ENCODE measurements at regions not wholly inside any gene's neighbourhood (a gene's known extent, or its start where the extent isn't known, plus 50 kb on each side); places are given as distances from the start of the nearest gene placed in this dataset.

DNA sequence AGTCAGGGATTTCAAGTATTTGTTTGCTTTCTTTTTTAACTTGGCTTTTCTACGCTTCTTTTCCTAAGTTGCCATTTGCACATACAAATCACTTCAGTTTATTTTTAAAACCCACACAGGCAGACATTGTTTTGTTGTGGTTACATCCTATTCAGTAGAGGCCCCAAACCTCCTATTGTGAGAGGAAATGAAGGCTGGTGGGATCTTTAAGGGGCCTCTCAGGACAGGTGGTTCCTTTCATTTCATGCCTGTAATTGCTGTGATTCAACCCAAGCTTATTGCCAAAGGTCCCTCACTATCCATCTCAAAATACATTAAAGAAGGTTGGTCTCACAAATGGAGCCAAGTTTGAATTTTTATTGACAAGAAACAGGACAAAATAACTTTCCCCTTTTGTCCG lies 257.1 kb downstream of the ADAMTS20 start:
- no peak for DNase-seq

DNA sequence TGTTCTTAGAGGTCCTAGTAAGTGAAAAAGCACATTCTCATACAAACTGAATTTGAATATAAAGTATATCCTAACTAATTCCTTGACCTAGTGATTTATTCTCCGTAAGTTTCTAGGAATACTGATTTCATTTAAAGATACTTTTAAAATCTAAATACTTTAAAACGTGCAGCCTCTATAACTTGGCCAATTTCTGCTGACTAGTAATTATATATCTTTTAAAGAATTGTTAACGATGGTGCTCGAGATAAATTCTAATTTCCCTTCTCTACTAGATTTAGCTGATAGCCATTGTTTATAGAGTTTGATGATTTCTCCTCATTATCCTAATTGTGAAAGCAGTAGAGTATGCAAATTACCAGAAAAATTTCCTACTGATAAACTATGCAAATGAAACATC lies 257.9 kb downstream of the ADAMTS20 start:
- DNase-seq = no peak

DNA sequence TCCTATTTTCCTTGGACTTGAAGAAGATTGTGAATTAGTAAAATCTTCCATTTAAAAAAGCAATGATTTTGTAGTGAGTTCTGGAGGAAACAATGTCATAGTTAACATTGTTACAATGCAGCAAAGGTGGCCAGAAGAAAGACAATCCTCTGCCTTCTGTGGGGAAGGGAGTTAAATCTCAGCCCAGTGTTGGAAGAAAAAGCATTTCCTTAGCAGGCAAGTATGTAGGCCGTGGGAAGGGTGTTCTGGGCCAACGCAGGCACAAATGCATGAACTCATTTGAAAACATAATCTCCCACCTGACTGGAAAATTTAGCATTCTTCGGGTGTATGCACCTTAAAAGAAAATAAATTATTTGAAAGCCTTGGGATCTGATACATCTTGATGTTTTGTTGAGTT lies 258.6 kb downstream of the ADAMTS20 start:
- no peak for DNase-seq

DNA sequence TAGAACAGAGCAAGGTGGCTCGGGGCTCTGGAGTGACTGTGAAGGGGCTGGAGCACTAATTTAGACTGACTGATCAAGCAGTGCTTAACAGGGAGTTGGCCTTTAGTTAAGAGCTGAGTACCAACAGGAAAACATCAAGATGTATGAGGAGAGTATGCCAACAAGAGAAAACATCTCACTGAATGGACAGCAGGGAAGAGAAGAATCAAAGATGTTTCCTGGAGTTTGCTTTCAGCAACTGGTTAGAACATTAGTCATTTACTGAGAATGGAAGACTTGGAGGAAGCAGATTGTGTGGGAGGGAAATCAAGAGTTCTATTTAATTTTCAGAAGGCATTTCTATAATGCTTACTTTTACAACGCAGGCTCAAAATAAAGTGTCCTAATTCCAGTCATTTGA lies 259.3 kb downstream of the ADAMTS20 start:
- no peak for DNase-seq

DNA sequence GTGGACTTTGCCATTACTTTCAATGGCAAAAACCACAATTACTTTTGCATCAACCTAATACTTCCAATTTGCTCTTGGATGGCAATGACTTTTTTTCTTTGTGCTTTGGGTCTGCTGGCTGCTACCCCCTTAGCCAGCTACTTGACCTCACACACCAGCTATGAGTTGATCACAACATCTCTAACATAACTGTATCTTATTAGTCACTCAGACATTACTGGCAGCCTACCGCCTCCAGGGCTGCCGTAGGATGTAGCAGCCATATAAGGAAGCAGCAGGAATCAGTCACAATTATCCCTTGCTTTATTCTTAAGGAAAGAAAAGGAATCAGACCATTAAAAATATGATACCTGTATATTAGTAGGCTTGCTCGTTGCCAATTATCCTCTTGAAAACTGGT lies 260.5 kb downstream of the ADAMTS20 start:
- DNase-seq = no peak

DNA sequence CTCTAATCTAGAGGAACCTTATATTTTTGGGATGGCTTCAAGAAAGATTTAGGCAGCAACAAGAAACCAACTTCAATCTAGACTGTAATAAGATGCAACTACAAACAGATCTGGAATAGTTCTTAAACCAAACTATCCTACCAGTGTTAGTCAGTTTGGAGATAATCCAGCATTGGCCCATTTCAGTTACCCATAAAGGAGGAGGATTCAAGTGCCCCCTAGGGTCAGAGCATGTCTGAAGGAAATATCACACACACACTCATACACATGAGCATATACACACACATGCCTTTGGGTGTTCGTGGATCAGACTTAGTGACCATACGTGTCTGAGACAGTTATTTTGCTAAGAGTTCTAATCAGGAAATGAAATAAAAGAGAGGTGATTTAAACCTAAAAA lies 261.2 kb downstream of the ADAMTS20 start:
- no peak for DNase-seq

DNA sequence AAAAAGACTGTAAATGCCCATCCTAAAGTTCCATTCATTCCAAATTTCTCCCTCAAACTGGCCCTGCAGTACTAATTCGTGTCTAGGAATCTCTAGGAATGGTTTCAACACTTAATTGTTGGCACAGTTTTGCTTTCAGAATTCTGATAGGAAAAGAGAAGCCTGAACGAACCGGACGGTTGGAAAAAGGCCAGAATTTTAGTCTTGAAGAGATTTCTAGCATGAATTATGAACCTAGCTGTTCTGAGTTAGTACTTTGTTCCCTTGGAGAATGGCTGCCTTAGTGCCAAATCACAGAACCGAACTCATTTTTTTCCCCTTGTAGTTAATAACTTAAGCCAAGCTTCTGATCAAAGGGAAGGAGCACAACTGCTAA lies 262.6 kb downstream of the ADAMTS20 start:
- DNase-seq = no peak

DNA sequence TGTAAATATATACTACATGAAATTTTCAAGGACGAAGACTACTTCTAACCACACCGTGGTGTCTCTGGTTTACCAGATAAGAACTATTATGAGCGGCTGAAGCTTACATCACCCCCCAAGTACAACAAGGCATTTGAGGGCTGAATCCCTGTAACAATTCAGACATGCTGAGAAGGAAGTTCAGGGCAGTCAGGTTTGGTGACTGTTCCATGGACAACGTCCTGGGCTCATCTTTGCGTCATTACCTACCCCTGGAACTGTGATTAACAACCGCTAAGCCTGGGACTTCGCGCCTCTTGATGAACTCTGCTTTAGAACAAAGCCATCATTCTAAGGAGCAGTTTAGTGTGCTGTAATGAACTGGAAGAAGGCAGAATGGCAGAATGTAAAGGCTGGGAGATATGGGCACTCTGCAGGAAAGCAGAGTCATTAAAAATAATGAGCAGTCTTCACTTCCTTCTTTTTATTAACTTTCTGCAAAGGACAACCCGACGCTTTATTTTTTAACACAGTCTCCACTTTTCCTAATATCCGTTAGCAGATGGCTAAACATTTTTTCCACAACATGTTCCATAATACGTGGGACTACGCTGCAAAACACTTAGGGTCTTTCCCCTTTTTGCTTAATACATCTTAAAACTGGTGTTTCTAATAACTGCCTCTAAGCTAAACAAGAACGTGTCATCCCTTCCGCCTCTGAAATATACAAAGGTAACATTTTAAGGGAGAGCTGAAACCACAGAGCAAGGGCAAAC lies 263.2 kb downstream of the ADAMTS20 start:
- no peak for DNase-seq

DNA sequence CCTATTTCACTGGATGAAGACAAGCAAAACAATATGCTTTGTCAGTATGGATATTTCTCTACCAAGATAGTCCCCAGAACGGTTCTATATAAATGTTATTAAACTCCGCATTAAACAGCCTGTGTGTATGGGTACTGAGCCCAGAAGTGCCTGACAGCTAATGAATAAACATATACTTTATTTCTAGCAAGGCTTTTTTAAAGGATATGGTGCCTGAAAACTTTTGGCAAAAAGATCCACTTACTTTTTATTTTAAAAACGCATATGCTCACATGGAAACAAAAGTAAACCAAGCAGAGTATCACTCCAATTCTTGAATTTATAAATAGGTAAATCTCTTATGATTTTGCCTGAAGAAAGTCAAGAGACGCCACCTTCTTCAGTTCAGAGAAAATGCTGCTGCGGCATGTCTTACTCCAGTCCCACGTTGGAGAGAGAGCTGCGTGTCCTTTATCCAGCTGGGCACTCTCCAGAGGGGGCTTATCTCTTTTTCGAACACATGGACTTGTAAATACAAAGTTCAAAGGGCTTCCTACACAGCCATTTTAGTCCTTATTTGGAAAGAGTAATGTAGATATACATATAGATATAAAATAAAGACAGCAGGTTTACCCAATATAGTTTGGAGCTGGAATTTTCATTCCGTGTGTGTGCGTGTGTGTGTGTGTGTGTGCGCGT lies 264.2 kb downstream of the ADAMTS20 start:
- no peak for DNase-seq

DNA sequence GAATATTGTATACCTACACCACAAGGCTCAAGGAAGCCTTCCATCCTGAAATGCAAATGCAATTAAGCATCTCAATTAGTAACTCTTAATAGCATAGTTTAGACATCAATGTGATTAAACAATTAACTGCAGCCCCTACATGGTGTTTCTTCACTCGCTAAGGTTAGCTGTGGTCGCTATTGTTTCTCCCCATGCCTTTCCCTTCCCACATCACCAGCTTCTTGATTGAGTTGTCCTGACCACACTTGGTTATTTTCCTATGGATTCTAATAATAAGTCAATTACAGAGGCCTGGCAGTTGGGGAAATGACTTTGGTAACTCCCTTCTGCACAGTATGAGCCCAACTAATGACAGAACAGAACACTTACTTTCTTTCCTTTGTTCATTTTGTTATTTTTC lies 265.0 kb downstream of the ADAMTS20 start:
- DNase-seq = no peak

DNA sequence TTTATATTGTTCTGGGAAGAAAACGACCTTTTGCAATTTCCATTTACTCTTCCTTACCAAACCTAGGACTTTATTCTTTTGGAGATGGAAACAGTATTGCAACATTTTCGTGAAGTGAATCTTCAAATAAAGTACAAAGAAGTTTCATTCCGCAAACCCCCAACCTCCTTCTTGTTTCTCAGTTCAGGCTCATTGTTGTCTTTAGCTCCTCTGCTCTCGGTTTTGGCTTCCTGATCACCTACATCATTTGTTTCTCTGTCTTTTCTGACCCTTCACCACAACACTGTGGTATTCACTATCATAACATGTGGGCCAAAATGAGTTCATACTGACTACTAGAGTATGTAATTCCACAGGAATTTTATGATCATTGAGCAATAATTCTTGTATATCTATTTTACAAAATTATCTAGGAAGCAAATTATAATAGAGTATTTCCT lies 266.8 kb downstream of the ADAMTS20 start:
- no peak for DNase-seq

DNA sequence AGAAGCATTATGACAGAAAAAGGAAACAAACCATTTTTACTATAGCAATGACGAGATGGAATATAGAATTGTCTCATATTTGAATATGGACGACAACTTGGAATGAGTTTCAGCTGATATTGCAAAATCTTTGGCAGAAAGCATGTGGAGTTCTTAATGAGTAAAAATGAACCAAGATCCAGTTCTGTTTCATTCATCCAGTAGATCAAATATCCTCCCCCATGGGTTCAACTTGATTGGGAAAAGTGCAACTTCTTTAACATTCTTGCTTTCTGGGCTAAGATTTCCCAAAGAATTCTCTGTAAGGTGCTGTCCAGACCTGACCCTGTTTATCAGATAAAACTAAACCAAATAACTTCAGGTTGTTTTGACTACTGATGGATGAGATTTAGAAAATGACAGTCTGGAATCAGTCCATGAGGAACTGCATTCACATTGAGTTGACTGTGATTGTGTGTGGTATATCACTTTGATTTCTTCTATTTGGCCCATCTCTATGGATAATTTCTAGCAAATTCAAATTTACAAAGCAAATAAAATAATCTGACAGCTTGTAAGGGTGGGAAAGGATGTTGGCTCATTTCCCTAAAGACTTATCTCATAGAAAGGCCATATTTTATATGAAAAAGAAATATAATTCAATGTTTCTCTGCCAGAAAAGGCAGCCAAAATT lies 267.4 kb downstream of the ADAMTS20 start:
- DNase-seq = no peak

DNA sequence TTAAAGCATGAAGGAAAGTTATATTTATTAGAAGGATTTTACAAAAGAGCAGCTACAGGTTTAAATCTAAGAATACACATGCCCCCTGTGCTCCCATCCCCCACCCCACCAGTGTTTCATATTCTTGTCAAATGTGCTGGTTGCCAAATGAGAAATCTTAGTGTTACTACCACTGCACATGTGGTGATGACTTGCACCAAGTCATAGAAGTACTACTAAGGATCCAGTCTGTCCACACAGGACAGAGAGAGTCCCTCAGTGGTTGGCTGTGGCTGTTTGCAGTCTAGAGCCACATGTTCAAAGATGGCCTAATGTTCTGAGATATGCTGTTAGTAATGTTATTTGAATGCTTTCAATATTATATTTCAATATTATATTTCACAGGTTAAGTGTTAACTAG lies 268.8 kb downstream of the ADAMTS20 start:
- no peak for DNase-seq

DNA sequence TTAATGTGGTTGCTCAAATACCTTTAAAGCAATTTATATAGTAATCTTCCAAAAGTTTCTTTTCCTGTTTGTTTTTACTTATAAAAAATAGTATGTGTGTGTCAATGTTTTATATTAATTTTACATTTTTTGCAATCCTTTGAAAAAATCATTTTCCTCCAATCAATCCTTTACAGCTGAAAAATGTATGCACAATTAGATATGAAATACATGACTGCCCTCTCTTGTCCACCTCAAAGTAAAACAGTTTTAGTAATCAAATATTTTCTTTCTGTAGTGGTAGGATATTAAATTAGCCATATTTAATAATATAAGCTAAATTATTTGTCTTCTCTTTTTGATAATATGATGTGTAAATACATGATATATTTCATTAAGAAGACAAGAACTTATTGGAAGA lies 269.9 kb downstream of the ADAMTS20 start:
- no peak for DNase-seq

DNA sequence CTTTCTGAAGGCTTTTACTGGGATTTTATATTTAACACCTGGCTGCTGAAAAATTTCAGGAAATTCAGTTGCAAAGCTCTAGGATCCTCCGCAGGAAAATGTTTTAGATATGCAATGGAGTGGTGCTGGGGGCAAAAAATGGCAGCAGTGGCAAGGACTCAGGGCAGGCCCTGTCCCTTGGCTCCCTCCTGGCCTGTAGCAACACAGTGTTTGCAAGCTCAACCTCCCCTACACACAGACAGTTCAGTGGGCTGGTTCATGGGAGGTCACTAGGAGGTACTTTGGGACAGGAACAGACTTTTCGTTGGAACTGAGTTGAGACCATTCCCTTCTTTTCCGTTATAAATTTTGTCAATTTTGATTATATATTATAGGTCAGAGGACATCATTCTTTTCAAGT lies 270.4 kb downstream of the ADAMTS20 start:
- no peak for DNase-seq

DNA sequence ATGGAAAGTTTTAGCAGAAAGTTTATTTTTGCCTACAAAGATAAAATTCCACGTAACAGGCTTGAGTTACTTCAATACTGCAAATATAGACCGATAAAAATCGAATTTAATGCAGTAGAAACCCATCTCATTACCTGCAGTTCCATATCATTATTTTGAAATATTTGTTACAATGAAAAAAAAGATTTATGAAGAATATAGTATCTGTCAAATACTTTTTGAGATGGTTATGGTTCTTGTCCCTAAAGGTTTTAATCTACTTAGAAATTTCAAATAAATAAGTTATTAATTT lies 273.5 kb downstream of the ADAMTS20 start:
- DNase-seq = no peak

DNA sequence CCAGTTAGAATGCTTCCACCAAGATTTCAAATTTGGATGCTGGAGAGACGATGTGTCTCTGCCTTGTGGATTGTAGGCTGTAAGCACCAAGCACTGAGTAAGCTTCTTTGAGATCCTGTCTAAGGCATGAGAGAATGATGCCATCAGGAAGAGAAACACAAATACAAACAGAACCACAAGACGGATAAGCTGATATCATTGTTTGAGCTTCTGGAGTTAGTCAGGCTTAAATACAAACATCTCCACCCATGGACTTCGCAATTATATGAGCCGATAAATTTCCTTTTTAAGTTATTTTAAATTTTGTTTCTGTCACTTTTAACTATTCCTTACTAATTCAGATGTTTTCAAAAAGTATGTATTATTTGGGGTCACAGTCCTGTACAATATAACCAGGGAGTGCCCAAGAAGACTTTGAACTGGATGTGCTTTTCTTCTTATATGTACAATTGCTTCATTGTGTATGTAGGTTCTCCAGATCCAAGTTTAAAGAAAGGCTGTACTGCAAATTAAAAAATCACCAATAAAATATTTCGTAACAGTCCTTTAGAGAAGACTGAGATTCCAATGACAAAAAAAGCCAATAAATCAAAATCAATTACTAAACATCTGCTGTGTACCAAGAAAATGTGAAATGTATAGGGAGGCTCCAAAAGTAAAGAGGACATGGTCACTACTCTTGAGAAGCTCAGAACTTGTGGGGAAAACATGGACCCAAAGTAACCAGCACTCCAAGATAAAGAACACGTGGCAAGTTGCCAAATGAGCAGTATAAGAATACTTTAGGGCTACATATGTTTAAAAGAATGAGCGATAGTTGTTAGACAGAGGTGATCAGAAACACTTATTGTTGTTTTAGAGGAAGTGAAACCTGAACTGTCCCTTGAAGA lies 274.1 kb downstream of the ADAMTS20 start:
- no peak for DNase-seq

DNA sequence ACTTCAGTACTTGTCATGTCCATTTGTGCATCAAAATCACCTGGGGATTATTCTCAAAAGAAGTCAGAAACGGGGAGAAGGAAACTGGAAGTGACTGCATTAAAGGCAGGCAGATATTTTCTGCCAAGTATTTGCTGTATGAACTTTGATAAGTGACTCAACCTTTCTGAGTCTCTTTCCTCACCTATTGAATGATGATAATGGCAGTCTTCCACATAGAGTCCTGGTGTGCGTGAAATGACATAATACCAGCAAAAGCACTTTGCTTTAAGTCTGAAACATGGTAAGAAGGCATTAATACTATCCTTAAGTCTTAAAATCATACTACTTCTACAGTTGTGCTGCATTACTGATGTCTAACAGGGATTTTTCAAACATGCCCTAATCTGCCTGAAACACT lies 278.5 kb downstream of the ADAMTS20 start:
- DNase-seq = no peak

DNA sequence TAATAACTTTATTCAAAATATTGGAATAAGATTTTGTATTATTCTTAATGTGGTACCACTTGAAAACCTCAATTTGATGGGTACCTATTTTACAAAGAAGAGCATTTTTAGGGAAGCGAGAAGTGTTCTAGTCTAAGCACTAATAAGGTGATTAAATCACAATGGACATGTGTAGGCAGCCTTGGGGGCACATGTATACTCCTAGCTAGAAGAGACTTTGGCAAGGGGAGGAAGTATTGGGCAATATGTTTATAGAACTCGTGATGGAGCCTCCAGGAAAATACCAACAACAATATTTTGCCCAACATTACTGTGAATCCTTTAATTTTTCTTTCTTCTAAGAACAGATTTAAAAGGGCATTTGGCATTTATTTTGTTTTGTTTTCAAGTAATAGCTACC lies 280.3 kb downstream of the ADAMTS20 start:
- no peak for DNase-seq

DNA sequence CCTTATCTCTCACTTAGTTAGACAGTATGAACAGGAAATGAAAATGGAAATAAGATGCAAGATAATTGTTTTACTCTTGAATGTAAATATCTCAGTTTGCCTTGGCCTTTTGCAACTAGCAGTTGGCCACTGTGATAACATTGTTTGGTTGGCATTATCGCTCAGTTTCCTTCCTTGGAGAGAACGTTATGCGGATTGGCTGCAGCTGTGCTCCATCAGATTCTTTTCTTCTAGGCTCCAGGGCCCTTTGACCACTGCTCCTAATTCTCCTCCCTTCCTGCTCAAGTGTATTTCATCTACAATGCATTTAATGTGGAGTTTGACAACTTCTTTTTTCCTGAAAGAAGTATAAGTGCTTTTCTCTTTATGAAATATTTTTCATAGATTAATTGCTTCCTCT lies 284.2 kb downstream of the ADAMTS20 start:
- no peak for DNase-seq

DNA sequence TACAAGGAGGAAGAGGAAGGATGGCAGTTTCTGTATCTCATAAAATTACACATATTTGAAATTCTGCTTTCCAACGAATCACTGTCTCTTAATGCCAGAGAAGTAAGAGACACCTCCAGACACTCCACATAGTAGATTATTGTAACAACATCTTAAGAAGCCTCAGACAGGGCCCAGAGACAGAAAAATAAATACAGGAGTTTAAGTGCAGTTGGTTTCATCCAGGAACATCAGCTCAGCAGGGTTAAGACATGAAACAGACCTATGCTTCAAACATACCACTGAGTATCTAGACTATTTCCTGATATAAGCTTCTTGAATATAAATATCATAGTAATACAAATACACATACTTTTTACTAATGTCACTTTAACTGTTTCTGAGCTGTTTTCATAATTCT lies 290.3 kb downstream of the ADAMTS20 start:
- DNase-seq = no peak

DNA sequence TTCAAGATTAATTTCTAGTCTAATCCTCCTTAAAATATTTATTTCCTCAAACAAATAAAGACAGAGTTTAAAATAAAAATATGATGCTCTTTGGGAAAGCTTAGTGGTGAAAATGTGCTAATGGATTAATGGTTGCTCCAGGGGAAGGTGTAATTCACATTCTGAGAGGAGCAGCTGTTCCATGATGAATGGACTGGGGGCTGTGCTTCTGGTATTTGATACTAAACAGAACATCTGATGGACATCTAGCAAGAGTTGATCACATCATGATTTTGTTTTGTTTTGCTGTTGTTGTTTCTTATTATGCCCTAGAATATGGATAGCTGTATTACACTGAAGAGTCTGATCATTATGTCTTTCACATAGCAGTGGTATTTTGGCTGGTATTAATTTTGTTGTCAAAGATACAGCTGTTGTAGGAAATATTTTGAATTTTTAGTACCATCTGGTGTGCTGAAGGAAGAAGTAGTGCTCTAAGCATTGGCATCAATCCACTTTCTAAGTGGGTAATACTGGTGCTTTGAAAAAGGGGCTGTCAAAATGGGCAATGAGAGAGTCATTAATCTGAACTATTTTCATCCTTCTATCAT lies 296.4 kb downstream of the ADAMTS20 start:
- DNase-seq = no peak

DNA sequence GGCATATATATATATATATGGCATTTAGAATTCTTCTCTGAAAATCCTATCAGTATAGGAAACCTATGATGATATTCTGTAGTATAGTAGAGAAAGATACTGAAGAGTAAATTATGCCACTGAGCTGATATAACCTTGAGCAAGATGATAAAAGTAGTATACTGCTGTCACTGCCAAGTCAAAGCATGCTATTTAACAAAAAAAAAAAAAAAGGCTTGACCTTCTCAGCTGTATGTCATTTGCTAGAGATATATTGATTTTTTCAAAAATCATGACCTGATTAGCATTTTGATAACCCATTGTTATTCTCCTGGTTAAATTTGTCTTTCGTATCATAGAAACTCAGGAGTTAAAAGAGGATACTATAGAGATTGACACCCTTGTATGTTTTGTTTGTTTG lies 299.4 kb downstream of the ADAMTS20 start:
- DNase-seq = no peak

All from GF-D8 (cell line).